ENCODE measurements at regions not wholly inside any gene's neighbourhood (a gene's known extent, or its start where the extent isn't known, plus 50 kb on each side); places are given as distances from the start of the nearest gene placed in this dataset.
"Not testable (repeated sequence)": the region's sequence is repeated elsewhere in the genome, so short reads cannot be mapped to it uniquely, and the experiment has no call there.

DNA sequence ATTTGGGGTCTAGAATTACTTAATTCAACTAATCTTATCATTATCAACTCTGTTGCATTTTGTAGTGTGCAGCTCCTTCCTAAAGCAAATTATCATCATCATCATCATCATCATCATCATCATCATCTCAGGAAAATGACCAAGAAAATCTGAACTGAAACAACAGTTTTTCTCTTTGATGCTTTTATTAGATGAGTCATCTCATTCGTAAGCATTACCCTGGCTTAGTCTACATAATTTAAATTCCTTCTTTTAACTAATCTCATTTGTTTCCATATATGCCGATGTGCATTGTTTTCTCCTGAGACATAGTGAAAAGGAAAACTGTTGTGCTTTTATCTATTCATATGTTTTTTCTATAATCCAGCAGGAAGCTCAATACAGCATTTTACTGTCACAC is 173.0 kb upstream of the PDE4D start:
- DNase-seq (ENCODE audit: low spot score), result peak; percentile 4

DNA sequence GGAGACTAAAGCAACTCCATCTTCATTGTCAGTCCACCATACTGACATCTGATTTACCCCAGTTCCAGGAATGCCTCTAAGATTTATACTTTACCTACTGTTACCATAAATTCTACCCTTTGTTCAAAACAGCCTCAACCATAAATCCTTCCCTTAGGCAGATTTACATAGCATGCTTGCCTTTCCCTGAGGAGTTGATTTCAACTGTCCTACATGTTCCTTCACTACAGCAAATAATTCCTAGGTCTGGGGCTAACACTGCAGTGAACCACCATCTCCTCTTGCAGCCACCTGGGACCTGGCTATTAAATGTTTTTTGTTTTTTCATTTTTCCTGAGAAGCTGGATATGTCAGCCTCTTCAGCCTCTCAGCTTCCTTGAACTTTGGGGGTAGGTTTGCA is 166.9 kb upstream of the PDE4D start:
- DNase-seq (ENCODE audit: low spot score), result no peak

DNA sequence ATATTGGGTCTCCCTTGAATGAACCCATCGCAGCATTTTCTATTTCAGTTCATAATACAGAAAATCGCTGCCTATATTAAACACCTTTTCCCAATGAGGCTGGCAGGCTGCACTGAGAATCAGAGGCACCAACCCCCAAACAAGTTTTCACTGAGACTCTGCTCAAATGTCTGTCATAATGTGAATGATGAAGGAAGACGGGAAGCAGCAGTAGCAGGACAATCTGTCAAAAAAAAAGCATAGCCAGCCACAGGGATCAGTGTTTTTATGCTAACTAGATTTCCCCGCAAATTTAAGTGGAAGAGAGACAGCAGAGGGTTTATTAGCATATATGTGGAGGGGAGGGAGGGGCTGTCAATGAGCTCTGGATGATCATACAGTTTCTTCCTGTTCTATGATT is 162.7 kb upstream of the PDE4D start:
- no peak for DNase-seq (ENCODE audit: low spot score)

DNA sequence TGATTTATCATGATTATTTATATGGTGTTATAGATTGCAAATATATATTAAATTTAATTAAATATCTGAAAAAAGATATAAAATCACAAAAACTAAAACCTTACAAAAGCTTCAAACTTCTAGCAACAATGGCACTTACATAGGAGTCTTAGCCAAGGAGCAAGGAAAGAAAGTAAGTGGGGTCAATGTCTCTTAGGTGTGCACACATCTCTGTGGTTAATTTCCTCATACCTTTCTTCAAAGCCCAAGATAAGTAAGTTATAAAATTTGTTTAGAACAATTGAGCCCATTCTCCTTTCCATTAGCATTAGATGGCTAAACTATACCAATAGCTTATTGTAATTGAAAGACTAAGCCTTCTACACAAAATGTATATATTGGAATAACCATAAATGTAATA is 161.6 kb upstream of the PDE4D start:
- DNase-seq (ENCODE audit: low spot score), result no peak

DNA sequence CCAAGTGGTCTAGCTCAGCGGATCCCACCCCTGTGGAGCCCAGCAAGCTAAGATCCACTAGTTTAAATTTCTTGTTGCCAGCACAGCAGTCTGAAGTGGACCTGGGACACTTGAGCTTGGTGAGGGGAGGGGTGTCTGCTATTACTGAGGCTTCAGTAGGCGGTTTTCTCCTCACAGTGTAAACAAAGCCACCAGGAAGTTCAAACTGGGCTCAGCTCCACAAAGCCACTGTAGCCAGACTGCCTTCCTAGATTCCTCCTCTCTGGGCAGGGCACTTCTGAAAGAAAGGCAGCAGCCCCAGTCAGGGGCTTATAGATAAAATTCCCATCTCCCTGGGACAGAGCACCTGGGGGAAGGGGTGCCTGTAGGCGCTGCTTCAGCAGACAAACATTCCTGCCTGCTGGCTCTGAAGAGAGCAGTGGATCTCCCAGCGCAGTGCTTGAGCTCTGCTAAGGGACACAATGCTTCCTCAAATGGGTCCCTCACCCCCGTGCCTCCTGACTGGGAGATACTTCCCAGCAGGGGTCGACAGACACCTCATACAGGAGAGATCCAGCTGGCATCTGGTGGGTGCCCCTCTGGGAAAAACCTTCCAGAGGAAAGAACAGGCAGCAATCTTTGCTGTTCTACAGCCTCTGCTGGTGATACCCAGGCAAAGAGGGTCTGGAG is 148.6 kb upstream of the PDE4D start:
- not testable (repeated sequence) for DNase-seq (ENCODE audit: low spot score)

DNA sequence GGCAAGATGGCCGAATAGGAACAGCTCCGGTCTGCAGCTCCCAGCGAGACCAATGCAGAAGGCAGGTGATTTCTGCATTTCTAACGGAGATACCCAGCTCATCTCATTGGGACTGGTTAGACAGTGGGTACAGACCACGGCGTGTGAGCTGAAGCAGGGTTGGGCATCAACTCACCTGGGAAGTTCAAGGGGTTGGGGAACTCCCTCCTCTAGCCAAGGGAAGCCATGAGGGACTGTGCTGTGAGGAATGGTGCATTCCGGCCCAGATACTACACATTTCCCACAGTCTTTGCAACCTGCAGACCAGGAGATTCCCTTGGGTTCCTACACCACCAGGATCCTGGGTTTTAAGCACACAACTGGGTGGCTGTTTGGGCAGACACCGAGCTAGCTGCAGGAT is 148.0 kb upstream of the PDE4D start:
- DNase-seq (ENCODE audit: low spot score), result not testable (repeated sequence)

DNA sequence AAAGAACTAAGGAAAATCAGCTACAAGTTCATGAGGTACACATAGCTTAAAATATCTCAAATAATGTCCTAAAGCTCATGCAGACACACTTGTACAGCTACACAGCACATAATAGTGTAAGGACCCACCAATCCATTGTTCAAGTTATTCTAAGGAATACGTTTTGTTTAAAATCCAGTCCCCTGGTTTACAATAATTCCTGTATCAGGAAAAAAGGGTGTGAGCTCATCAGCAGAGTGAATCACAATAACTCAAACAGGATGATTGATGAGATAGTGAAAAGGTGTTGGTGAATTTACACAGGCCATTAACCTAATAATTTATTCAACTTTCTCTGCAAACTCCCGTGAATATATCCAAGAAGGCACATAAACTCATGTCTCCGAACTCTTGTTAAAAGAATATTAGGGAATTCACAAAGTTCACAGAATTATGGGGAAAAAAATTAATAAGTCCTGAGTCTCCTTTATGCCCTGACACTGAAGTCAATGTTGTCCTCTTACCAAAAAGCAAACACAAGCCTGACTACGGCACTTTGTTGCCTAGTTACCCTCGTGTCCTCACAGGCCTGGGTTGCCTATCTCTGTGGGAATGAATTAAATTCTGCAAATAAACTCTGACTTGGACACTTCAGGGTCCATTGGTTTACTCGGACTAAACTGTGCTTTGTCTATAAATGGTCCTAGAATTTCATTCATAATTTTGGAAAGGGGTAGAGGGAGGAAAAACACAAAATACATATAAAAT is 142.8 kb upstream of the PDE4D start:
- DNase-seq (ENCODE audit: low spot score), result no peak

DNA sequence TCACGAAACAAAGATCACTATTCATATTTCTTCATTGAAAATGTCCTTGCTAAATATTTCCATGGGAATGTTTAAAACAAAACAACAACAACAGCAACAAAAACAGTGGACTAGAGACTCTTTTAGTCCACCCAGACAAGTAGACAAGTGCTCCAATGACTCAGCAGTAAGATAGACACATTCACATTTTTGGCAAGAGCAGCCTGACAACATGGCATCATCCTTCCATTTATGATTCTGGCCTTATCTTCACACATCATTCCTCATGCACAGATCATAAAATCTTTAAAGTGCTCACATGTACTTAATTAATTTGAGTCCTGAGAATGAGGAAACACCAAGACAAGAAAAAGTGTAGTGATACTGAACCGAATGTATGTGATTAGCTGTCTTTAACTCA is 132.6 kb upstream of the PDE4D start:
- DNase-seq (ENCODE audit: low spot score), result no peak

DNA sequence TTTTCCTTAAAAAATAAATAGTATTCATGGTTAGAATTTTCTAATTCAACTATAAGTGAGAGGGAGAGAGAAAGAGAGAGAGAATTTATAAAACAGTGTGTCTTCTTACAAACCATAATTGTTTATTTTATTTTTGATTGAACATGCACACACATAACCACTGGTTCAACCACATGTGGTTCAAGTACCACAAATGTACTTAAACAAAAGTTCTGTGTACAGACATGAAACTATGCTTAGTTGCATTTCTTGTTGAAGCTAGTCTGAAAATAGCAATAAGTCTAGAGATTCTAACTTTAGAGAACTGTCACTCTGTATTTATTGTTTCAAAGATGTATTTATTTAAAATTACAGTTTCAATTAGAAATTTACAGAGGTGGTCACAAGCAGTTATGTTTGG is 130.6 kb upstream of the PDE4D start:
- DNase-seq (ENCODE audit: low spot score), result no peak

DNA sequence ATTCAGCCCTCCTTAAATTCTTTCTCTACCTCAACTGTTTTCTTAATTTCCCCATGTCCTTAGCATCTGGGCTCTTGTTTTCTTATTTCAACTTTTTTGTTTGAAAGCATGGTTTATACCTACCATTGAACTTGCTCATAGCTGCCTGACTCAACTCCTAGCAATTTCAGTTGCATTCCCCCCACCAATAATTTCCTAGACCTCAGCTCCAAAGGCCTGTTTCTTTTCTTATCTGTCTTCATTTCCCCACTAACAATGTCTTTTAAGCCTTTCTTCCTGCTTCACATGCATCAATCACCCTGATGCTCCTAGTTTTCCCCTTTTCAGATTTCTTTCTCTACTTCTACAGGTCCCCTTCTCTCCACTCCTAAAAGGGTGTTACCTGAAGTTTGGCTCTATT is 129.7 kb upstream of the PDE4D start:
- DNase-seq (ENCODE audit: low spot score), result no peak

DNA sequence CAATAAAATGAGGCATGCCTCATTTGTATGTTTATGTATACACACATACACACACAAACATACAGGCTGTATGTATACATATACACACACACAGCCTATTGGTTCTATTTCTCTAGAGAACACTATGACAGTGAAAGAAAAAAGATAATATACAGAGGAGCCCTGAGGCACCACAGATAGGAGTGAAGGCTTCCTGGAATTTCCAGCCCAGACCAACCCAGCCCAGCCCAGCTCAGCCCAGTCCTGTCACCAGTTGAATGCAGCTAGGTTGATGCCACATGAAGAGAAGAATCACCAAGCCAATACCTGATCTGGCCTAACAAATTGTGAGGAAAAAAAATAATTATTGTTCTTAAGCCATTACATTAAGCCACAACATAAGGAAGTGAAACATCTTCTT is 126.9 kb upstream of the PDE4D start:
- no peak for DNase-seq (ENCODE audit: low spot score)

DNA sequence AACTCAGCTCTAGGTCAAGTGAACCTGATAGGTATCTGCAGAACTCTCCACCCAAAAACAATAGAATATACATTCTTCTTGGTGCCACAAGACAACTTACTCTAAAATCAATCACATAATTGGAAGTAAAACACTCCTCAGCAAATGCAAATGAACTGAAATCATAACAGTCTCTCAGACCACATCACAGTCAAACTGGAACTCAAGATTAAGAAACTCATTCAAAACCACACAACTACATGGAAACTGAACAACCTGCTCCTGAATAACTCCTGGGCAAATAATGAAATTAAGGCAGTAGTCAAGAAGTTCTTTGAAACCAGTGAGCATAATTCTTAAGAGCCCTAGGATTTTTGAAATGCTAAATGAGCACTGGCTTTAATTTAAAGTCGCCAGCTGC is 125.4 kb upstream of the PDE4D start:
- not testable (repeated sequence) for DNase-seq (ENCODE audit: low spot score)

DNA sequence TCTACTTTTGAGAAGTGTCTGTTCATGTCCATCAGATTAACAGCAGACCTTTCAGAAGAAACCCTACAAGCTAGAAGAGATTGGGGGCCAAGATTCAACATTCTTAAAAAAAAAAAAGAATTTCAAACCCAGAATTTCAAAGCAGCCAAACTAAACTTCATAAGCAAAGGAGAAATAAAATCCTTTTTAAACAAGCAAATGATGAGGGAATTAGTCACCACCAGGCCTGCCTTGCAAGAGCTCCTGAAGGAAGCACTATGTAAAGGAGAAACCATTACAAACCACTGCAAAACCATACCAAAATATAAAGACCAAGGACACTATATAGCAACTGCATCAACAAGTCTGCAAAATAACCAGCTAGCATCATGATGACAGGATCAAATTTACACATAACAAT is 124.6 kb upstream of the PDE4D start:
- DNase-seq (ENCODE audit: low spot score), result no peak

DNA sequence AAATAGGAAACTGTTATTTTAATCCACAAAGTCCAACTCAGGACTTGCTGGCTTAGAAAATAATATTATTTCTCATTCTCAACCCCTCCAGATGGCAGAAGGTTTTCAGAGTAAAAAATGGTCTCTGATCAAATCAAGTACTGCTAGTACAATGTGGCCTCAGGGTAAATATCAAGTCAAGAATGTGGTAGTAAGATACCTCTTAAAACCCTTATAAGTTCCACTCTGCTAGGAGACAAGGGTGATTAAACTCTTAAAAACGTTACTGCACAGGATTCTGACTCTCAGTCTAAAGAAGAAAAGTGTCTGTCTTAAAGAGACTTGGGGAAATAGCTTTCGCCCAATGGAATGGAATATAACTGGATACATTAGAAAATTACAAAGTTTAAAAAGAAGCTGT is 120.8 kb upstream of the PDE4D start:
- no peak for DNase-seq (ENCODE audit: low spot score)

DNA sequence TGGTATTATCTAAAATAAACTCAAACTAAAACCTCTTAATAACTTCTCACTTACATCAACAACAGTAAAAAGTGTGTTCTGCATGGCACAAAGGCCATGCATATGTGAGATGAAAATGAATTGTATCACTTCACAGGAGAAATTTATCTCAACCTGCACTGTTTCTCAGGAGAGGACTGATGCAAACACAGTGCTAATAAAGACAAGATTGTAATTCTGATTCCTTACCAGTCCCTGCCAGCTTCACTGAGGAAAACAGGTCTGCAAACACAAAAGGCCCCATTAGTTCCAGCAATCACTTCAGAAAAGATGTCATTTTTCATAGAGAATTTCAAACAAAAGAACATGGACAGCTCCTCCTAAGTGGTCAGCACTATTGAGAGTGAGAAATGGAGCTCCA is 117.3 kb upstream of the PDE4D start:
- DNase-seq (ENCODE audit: low spot score), result no peak

DNA sequence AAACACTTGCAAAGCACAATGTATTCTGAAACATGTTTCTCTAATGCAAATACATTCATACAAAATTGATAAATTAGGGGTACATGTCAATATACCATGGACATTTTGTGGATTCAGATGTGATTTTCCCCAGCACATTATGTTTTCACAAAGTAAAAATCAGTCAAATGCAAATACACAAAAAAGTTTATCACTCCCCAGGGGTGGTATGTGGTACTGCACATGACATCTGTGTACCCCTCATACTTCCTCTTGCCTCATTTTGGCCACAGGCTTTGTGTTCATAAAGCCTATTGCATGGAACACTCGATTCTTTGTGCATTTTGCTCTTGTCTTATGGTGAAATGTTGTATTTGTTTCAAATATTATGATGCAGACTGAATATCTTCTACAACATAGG is 116.8 kb upstream of the PDE4D start:
- no peak for DNase-seq (ENCODE audit: low spot score)

DNA sequence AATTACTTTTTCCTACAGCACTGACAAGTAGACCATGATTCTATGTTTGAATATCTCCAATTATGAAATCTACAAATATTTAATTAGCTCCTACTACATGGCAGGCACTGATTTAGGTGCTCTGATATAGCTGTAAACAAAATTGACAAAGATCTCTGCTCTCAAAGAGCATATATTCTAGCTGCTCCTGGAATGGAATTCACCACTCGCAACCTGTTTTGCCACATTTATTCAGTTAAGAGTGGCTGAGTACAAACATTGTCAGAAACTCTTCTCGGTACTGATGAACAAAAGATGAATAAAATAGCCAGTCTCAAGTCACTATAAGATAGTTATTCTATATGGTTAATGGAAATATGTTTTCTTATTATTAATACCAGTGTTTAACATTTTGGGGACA is 114.2 kb upstream of the PDE4D start:
- DNase-seq (ENCODE audit: low spot score), result no peak

DNA sequence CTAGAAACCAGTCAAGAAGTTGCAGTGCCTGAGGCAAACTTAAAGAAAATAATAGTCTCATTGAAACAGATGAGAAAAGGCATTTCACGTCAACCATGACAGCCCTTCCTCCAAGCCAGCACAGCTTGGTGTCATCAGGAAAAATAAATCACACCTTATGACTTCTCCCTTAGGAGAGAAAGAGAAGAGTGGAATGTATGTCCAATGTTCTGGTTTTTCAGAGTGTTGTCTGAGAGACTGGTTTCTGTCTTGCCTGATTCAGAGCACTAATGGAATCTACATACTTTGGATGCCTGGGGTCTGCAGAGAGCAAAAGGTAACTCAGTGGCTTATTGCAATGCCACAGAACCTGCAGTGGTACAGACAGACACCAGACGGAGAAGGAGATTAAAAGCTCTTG is 105.5 kb upstream of the PDE4D start:
- DNase-seq (ENCODE audit: low spot score), result no peak

DNA sequence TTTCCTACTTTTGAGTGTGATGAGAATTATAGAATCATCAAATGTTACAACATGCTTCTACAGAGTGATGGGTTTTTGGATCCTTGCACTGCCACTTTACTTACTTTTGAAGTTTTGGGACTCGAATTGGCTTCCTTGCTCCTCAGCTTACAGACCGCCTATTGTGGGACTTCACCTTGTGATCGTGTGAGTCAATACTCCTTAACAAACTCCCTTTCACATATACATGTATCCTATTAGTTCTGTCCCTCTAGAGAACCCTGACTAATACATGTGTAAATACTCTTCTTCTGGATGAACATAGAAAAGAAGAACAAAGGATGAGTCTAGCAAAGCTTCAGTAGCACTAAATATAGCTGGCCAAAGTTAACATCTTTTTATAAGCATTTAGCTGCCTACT is 98.7 kb upstream of the PDE4D start:
- DNase-seq (ENCODE audit: low spot score), result no peak

DNA sequence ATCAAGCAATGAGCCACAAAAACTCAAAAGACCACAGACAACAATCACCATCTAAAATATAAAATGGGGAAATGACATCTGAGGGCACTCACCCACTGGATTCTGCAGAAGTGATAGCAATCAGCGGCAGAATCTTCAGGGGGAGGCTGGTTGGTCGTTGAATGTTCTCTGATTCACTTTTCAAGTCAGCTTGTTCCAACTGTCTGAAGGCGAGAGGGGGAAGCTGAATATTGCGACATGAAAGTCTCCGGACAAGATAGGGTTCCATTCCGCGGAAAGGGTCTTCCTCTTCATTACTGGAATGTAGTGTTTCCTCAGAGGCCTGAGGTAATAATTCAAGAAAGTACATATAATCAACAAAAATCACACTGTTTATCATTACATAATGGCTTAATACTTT is 94.9 kb upstream of the PDE4D start:
- no peak for DNase-seq (ENCODE audit: low spot score)

DNA sequence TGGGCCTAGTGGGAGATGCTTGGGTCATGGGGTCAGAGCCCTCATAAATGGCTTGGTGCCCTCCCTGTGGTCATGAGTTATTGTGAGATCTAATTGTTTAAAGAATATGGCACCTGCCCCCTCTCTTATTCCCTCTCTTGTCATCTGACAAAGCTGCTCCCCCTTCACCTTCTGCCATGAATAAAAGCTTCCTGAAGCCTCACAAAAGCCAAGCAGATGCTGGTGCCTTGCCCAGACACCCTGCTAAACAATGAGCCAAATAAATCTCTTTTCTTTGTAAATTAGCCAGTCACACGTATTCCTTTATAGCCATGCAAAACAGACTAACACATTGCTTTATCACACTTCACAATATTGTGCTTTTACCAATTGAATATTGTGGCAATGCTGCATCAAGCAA is 82.8 kb upstream of the PDE4D start:
- DNase-seq (ENCODE audit: low spot score), result no peak

DNA sequence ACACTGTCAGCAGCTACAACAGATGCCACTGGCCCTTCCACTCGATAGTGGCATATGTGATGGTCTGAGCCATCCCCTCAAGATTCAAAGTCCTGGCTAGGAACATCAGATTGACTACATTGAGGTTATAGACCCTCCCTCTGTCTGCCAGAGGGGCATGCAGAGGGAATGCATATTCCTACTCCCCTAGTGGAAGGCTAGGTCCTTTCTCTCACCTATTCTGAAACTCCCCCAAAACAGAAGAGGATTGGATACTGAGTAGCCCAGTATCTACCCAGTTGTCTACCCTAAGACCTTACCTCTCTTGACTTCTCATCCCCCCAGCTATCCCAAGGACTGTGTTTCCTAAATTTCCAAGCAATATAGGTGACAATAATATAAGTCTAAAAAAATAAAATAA is 78.5 kb upstream of the PDE4D start:
- DNase-seq (ENCODE audit: low spot score), result no peak

DNA sequence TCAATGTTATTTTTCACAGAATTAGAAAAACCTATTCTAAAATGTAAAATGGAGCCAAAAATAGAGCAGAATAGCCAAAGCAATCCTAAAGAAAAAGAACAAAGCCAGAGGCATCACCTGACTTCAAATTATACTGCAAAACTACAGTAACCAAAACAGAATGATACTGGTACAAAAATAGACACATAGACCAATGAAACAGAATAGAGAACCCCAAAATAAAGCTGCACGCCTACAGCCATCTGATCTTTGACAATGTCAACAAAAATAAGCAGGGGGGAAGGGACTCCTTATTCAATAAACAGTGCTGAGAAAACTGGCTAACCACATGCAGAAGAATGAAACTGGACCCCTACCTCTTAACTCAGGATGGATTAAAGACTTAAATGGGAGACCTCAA is 65.8 kb upstream of the PDE4D start:
- DNase-seq (ENCODE audit: low spot score), result no peak

DNA sequence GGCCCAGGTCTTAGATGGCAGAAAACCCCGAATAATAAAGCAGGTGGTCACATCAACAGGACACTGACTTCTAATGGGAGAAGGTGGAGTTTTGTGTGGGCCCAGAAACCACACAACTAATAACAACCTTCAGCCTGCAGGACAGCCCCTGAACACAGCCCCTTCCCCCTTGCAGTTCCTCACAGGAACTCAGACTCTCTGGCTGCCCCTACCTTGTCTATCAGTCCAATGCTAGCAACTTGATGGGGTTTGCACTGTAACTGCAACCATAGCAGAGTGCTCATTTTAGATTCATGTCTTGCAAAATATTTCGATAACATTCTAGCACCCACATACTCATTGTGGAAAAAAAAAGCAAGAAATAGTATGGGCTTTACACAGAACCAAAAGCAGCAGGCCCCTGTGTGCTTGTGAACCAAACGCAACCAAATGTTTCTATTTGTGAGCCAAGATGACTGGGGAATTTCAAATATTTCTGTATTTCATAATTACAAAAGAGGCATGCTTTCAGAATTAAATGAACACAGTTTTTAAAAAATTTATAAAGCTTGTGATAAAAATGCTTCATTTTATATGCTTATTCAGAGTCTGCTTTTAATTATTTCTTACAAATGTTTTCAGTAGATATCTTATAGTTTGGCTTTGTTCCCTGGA is 62.7 kb upstream of the PDE4D start:
- no peak for DNase-seq (ENCODE audit: low spot score)

All from kidney capillary endothelial cell (primary cell).